ENCODE measurements at regions not wholly inside any gene's neighbourhood (a gene's known extent, or its start where the extent isn't known, plus 50 kb on each side); places are given as distances from the start of the nearest gene placed in this dataset.

DNA sequence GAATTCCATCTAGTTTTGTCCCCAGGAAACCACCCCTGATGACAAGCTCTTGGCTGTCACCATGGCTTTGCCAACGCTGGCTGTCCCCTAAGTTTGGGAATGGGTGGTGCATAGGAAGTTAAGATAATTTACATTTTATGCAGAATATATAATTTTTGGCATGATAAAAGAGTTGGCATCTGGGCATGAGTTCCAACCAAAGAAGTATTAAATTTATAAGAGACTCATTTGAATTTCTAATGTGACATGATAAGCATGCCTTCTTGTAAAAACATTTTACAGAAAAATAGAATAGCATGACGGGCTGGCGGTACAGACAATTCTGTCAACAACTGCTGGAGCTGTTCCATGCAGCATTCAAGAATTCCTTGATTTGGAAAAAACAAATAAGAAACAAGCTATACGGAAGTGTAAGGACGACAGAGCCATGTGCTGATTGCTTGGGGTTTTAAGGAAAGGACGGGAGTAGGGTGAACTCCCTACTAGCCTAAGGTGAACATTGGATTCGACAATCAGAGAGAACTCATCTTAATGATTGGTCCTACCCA lies 106.8 kb upstream of the C1orf21 start:
- DNase-seq (ENCODE audit: low read depth, low spot score): no peak

DNA sequence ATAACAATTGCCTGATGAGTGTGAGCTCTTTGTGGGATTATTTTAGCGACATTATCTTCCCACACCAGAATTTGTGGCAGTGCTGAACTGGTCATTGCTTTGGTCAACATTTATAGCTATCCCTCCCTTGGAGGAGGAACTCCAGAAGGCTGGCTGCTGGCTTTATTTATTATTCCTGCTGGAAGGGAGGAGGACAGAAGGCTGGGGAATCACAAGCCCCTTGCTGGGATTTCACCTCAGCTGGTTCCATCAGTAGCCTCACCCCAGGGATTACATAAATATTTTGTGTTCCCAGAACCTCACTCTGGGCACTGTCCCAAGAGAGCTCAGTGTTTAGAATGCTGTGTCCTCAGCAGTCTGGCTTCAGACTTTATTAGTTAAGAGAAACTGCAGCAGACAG lies 102.8 kb upstream of the C1orf21 start:
- peak; percentile 90 for DNase-seq (ENCODE audit: low read depth, low spot score)

DNA sequence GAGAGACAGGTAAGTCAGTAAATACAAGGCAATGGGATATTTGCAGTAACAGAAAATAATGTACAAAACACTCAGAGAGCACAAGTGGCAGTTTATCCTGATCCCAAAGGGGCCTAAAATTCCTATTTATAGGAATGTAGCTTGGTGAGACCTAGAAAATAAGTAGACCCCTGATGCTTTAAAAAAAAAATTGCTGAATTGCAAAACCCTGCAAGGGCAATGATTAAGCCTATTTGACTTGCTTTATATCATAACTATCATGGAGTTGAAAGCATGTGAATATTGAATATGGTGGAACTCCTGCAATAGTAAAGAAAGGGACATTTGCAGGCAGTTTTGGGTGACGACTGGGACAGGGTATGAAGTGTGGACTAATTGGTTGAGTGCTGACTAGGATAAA lies 101.9 kb upstream of the C1orf21 start:
- no peak for DNase-seq (ENCODE audit: low read depth, low spot score)

DNA sequence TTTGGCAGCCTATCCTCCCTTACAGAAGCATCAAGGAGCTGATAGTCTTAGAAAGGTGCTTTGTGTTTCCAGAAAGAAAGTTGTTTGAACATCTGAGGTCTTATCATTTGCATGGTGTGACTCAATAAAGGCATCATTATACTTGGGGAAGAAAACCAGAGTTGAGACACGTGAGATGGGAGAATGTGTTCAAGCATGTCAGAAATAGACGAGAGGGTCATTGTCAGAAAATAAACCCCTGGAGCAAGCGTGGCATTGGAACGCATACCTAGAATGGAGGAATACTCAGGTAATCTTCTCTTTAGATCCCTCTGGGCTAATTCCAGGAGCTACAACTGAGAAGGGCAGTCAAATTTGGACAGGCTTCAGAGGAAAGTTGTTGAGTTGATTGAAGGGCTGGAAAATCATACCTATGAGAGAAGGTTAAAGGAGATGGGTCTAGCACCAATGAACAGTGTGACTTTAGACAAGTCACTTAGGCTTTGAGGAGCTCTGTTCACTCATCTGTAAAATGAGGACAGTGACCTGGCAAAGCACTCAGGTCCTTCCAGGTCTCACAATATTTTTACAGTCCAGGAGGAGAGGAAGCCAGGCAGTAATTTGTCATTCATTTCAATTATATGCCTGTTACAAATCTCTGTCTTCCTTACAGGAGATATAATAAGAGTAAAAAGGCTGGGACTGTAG lies 101.3 kb upstream of the C1orf21 start:
- no peak for DNase-seq (ENCODE audit: low read depth, low spot score)

DNA sequence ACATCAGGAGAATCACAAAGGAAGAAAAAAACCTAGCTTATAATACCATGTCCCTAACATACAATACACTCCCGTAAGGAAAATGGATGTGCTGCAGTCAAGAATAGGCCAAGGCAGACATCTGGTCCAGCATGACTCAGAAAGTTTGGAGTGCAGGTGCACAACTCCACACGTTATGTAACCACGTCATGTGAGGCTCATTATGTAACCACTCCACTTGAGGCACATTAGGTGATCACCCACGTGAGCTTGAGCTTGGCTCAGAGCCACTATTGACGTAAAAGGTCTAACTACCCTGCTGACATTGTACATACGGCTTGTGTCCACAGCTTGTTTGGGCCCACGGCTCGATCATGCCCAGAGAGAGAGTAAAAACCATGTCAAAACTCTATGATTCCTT lies 99.8 kb upstream of the C1orf21 start:
- no peak for DNase-seq (ENCODE audit: low read depth, low spot score)

DNA sequence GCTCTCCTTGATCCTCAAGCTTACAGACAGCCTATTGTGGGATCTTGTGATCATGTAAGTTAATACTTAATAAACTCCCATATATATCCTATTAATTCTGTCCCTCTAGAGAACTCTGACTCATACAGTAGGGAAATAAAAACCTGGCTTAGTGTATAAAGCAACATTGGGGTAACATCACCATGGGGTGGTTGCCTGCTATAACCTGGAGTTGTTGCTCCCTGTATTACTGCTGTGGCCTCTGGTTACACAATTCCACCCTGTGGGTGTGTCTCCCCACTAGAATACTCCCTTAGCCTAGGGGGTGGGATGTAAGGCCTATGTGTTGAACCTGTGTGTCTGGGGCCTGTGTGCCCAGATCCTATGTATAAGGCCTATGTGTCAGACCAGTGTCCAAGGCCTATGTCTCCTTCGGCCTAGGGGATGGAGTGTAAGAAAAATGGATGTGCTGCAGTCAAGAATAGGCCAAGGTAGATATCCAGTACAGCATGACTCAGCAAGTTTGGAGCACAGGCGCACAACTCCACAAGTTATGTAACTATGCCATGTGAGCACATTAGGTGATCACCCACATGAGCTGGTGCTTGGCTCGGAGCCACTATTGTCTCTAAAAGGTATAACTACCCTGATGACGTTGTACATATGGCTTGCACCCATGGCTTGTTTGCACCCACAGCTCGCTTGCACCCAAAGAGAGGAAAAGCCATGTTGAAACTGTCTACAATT lies 96.8 kb upstream of the C1orf21 start:
- DNase-seq (ENCODE audit: low read depth, low spot score): no peak

DNA sequence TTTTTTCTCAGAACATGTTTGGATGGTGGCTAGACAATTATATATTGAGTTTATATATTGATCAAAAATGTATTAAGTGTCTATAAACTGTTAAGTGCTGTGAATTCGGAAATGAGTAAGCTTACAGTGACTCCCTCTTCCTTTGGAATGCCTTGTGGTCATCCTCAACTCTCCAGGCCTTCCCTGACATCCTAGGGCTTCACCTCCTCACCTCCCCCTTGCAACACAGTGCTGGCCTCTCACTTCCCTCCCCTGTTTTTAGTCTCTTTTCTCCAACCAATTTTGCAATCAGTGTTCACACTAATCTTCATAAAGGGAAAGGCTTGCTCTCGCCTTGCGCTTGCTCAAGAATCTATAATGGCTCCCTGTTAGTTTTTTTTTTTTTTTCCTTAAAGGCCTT lies 95.1 kb upstream of the C1orf21 start:
- DNase-seq (ENCODE audit: low read depth, low spot score): no peak

DNA sequence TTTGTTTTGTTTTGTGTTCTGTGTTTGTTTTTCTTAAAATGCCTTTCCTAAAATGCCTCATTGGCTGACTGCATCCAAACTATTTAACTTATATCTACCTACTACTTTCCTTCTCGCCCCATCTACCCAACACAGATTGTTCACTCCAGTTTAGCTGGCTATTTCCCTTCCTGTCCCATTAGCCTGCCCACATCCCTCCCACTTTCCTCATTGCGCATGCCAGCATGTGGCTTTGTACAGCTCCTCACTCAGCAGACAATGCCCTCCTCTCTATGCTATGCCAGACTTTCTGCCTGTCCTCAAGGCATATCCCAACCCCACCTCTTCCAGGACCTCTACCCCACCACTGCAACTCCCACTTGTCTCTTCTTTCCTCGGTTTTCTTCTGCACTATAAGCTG lies 94.7 kb upstream of the C1orf21 start:
- DNase-seq (ENCODE audit: low read depth, low spot score): no peak

DNA sequence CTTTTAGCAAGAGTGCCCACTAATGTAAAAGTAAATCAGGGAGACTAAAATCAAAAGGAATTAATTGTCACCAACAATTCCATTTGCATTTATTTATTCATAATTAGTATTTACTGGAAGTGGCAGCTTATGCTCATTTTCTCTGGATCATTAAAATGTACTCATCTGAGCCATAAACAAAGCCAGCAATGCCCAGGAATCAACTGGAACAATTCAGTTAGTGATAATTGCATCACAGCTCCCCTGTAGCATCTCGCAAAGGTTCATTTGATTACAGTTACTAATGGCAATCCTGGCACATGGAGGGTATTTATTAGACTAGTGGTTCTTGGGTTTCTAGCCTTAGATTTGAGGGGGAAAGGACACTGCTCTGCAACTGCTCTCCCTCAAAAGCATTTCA lies 92.7 kb upstream of the C1orf21 start:
- DNase-seq (ENCODE audit: low read depth, low spot score): no peak

DNA sequence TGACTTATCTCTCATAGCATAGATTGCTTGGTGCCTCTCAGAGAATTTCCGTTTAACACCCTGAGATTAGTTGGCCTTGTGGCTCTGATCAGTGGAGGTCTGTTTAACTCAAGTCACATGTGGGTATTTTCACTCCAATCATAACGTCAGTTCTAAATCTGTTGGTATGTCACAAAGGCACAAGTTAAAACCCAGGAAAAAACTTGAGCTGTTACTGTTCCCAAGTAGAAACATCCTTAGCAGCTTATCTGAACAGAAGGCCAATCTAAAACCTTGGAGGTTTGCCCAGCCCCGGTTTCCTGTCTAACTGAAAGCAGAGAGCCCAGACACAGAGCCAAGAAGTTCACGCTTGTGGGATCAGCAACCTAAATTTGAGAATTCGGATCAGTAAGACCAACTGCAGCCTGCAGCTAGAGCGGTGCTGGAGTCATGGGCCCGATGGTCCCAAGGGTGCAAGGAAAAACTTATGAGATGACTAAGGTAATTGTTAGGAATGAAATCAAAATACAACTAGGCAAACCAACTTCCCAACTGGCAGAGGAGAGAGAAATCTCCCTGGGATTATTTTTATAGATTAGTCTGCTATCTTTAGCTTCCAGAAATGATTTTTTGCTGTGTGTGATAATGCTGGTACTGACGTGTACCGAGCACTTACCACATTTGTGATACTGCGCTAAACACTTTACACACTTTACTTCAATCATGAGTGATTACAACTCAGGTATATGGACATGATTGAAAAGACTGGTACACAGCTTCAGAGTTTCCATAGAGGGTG lies 90.2 kb upstream of the C1orf21 start:
- peak; percentile 77 for DNase-seq (ENCODE audit: low read depth, low spot score)

DNA sequence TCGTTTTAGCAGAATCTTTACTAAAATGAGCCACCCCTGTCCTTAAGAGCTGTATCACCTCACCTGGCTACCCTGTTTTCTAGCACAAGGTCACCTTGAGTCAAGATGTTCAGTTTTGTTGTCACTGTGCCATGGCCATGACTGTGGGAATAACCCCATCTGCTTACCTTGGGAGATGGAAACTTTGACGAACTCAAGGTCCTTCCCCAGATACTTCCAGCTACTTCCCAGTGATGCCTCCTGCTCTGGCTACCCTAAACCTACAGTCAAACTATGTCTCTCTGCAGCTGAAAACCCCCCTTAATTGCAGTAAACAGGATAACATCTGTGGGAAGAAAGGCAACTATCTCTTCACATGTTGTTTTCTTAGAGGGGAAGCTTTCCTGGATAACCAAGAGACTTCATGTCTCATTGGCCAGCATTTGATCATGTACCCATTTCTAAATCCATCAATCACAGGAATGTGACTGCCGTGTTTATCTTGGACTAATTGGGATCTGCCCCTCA lies 89.5 kb upstream of the C1orf21 start:
- DNase-seq (ENCODE audit: low read depth, low spot score): no peak

DNA sequence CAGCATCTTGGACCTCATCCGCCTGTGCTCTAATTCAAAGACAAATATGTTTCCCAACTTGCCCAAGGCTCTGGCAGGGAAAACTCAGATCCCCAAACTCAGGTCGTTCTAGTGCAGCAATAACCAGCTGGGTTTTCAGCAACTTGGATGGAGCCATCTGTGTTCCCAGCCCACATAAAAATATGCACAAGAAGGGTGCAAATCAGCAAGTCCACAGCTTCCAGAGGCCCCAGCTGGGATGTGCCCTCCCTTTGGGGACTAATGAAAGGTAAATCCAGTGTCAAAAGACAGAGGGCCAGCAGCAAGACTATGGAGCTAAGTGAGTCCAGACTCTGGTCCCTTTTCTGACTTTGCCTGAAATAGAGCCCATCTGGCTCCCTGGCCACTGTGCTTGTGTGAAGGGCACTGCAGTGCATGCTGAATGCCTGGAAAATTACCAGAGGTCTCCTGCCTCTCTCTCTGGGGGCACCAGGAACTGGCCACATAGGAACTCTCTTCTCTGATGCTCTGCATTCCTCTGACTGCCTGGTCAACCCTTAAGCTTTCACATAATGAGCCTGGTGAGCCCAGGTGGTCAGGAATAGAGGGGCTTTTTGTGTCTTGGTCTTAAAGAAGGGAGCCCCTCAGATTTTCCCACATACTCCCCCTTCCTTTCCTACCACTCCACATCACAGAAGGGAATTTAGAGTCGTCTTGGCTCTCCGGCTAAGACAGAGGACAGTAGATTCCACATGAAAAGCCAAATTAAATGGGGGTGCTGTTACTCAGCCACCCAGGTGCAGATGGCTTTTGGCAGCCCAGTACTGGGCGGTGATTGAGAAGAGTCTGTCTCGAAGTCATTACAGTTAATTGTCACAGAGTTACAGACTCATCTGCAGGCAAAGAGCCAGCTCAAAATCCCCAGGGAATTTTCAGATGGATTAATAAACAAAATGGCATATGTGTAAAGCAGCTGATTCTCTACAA lies 88.1 kb upstream of the C1orf21 start:
- DNase-seq (ENCODE audit: low read depth, low spot score): no peak

DNA sequence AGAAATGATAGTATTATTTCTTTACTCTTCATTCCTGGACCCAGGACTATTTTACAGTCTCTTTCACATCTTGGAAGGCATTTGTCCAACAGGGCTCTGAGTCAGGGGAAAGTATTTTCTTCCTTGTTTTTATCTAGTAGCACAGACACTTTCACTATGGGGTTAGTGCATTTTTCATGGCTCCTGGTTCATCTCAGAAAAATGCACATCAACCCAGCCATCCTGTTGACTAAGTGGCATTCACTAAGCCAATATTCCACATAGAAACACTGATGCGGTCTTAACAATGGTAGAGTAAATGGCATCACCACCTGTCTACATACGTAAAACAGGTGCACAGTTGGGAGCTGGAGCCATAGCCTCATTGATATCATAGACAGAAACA lies 87.4 kb upstream of the C1orf21 start:
- no peak for DNase-seq (ENCODE audit: low read depth, low spot score)

DNA sequence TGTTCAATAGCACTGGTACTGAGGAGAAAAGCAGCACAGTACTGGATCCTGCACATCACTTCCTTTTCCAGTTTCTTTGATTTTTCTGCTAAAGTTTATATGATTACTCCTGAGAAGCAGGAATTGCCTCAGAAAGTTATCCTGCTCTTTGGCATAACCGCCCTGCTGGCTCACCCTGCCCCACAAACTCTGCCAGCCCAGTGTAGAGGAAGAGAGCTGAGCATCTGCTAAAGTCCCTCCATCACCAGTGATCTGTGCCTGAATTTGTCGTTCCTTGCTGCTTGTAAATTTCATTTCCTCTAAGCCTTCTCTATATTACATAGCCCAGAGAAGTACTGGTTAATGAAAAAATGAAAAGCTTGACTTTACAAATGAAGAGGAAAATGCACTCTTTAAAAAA lies 87.0 kb upstream of the C1orf21 start:
- no peak for DNase-seq (ENCODE audit: low read depth, low spot score)

DNA sequence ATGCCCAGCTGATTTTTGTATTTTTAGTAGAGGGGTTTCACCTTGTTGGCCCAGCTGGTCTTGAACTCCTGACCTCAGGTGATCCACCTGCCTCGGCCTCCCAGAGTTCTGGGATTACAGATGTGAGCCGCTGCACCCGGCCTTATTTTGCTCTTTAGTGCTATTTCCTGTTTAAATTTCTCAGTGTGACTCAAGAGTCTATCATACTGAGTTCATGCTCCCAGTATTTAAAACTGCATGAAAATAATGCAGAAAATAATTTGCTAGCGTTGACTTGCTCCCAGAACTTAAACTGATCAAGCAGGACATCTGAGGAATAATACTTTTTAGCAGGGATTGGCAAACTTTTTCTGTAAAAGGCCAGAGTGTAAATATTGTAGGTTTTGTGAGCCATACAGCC lies 86.4 kb upstream of the C1orf21 start:
- DNase-seq (ENCODE audit: low read depth, low spot score): no peak

DNA sequence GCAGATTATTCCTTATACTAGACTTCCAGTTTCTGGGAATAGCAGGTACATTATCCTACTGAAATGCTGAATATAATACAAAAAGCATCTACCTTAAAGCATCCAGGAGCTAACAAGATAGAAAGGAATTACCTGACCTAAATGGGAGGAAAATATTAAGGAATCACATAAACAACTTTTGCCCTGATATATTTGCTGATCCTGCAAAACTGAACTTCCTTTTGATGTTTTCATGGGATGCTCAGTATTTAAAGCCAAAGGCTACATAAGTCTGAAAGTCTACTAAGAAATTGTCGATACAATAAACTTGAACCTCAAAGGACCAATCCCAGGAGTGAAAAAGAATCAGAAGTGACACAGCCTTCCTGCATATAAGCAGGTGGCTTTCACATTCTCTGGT lies 85.6 kb upstream of the C1orf21 start:
- DNase-seq (ENCODE audit: low read depth, low spot score): no peak

DNA sequence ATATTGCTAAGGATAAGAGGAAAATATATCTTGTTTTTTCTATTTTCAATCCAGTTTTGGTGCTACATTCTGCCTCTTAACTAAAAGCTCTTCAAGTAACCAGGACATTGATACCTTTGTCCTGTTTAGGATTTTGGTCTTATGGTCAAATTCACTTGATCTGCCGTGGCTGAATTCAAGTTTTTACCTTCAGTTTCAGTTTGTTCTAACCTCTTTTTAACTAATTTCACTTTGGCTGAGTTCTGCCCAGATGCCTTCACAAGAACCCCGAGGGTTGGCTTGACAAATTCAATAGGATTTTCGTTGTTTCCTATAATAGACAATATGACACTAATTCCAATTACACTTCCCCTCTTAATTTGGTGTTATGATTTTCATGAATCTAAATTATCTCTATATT lies 84.5 kb upstream of the C1orf21 start:
- no peak for DNase-seq (ENCODE audit: low read depth, low spot score)

DNA sequence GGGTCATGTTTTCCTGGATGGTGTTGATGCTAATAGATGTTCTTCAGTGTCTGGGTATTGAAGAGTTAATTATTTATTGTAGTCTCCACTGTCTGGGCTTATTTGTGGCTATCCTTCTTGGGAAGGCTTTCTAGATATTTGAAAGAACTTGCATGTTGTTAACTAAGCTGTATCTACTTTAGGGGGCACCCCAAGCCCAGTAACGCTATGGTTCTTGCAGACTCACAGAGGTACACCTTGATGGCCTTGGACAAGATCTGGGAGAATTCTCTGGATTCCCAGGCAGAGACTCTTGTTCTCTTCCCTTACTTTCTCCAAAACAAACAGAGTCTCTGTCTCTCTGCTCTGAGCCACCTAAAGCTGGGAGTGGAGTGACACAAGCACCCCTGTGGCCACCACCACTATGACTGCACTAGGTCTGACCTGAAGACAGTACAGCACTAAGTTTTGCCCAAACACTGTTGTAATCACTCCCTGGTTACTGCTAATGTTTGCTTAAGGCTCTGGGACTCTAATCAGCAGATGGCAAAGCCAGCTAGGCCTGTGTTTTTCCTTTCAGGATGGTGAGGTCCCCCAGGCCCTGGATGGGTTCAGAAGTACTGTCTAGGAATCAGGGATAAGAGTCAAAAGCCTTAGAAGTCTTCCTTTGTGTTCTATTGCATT lies 76.5 kb upstream of the C1orf21 start:
- no peak for DNase-seq (ENCODE audit: low read depth, low spot score)

DNA sequence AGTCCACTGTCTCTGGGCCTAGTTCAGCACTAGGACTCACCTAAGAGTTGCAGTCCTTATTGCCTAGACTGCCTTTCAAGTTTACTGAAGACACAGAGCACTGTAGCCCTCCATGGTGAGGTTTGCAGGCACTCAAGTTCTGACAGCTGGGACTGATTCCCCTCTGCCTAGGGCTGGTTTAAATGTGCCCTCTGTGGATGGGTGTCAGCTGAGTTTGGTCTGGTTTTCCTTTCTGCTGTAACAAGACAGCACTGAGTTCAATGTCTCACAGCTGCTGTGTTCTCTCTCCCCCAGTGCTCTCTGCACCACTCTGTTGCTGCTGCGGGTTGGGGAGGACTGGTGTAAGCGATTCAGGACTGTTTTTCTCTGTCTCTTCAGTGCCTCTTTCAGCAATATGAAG lies 75.2 kb upstream of the C1orf21 start:
- no peak for DNase-seq (ENCODE audit: low read depth, low spot score)

DNA sequence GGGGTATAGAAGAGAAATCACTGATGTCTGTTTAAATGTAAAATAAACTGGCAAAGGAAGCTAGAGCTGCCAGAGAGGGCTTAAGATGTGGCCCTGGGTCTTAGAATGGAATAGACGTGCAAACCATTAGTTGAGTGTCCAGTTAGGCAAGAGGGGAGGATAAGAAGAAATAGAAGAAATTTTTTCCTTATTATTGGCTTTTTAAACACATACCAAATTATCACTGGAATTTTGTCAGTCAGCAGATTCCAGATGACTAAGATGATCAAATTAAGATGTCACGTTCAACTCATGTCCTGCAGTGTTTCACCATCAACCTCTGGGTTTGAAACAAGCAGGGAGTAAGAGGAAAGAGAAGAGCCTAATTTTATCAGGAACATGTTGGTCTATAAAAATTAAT lies 71.6 kb upstream of the C1orf21 start:
- no peak for DNase-seq (ENCODE audit: low read depth, low spot score)

DNA sequence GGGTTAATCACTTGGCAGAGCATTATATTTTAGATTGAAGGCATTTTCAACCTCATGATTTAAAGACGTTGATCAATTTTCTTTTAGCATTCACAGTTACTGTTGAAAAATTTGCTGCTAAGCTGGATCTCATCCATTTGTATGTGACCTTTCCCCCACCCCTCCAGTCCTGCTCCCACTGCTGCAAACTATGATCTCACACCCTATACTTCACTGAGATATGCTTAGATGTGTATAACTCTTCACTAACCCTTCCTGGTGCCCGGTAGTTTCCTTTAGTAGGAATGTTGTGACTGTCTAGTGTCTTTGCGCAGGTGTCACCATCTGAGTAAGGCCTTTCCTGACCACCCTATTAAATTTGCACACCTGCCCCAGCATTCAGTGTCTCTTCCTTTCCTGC lies 67.0 kb upstream of the C1orf21 start:
- DNase-seq (ENCODE audit: low read depth, low spot score): no peak
